ENCODE measurements at regions not wholly inside any gene's neighbourhood (a gene's known extent, or its start where the extent isn't known, plus 50 kb on each side); places are given as distances from the start of the nearest gene placed in this dataset.

GRCh38 chr15:91482799-91483198 lies 370.7 kb upstream of the SLCO3A1 start:
- Histone ChIP-seq H3K27ac (no peak overlapping the region), H3K9me3 (ENCODE audit: low read depth) (no peaks in the 10 kb centered on the region), H3K36me3 (no peaks in the 10 kb centered on the region), H3K27me3 (no peaks in the 10 kb centered on the region), H3K4me1 (ENCODE audit: low read depth) (no peaks in the 10 kb centered on the region), H3K4me3 (no peak overlapping the region)
- TF ChIP-seq, protein P1, sequence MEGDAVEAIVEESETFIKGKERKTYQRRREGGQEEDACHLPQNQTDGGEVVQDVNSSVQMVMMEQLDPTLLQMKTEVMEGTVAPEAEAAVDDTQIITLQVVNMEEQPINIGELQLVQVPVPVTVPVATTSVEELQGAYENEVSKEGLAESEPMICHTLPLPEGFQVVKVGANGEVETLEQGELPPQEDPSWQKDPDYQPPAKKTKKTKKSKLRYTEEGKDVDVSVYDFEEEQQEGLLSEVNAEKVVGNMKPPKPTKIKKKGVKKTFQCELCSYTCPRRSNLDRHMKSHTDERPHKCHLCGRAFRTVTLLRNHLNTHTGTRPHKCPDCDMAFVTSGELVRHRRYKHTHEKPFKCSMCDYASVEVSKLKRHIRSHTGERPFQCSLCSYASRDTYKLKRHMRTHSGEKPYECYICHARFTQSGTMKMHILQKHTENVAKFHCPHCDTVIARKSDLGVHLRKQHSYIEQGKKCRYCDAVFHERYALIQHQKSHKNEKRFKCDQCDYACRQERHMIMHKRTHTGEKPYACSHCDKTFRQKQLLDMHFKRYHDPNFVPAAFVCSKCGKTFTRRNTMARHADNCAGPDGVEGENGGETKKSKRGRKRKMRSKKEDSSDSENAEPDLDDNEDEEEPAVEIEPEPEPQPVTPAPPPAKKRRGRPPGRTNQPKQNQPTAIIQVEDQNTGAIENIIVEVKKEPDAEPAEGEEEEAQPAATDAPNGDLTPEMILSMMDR (IDR thresholded peaks at IDR 0.05; ENCODE audit: low read depth, low read length), result no peak
- DNase-seq (ENCODE audit: low read depth in 1 of 2, low spot score in 1 of 2), result no peak

DNA sequence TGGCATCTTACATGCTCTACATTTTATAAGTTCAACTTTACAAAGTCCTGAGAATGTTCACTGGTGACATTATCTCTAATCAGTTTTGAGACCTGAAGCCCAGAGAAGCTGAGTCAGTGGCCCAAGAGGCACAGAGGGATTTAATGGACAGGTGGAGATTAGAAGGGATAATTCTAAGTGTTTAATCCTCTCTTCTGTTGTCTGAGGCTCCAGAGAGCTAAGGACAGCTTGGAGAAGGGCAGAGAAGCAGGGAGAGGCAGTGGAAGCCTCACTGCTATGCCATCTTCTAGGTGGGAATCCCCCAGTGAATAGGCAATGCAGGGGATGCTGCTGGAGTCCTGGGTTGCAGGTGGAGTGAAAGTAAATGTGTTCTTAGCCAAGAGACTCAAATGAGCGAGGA lies 369.4 kb upstream of the SLCO3A1 start:
- TF ChIP-seq, protein P1 (IDR thresholded peaks at IDR 0.05; ENCODE audit: low read depth, low read length), result no peak
- Histone ChIP-seq H3K9me3 (ENCODE audit: low read depth) (no peaks in the 10 kb centered on the region), H3K27me3 (no peaks in the 10 kb centered on the region), H3K4me1 (ENCODE audit: low read depth) (no peaks in the 10 kb centered on the region), H3K4me3 (no peak overlapping the region), H3K36me3 (no peaks in the 10 kb centered on the region), H3K27ac (no peak overlapping the region)
- no peak for DNase-seq (ENCODE audit: low read depth in 1 of 2, low spot score in 1 of 2)

DNA sequence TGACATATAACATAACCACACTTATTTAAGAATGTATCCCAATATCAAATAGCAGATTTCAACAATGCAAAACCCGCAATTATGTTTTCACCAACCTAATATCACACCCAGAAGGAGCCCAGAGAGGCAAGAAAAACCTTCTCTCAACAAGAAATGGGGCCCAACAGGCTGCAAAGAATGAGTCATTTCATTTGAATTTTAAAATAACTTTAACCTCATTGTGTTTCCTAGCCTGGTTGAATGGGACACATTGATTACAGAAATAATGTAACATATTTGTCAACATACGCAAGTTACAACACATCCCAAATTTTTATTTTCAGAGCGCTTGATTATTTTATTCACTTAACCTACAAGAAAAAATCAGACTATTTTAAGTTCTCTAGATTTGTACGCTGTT lies 365.1 kb upstream of the SLCO3A1 start:
- DNase-seq (ENCODE audit: low read depth in 1 of 2, low spot score in 1 of 2), result no peak
- Histone ChIP-seq H3K27me3 (no peaks in the 10 kb centered on the region), H3K36me3 (no peaks in the 10 kb centered on the region), H3K4me3 (no peak overlapping the region), H3K9me3 (ENCODE audit: low read depth) (no peaks in the 10 kb centered on the region), H3K4me1 (ENCODE audit: low read depth) (no peaks in the 10 kb centered on the region), H3K27ac (no peak overlapping the region)
- TF ChIP-seq, protein P1 (IDR thresholded peaks at IDR 0.05; ENCODE audit: low read depth, low read length), result no peak

DNA sequence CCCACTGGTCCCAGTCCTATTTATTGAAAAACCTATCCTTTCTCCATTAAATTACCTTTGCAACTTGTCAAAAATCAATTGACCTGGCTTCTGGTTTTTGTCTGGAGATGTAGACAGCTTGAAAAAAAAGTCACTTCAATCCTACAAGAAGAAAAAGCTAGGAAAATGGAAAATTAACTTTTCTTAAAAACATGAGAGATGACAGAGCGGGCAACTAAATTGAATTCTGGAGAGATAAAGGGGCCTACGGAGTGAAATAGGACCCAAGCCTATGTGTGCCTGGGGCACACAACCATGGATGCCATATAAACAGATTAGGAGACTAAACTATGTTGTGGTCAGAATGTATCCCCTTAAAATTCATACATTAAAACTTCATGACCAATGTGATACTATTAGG lies 363.3 kb upstream of the SLCO3A1 start:
- Histone ChIP-seq H3K9me3 (ENCODE audit: low read depth) (no peaks in the 10 kb centered on the region), H3K4me3 (no peak overlapping the region), H3K36me3 (no peaks in the 10 kb centered on the region), H3K27me3 (no peaks in the 10 kb centered on the region), H3K27ac (no peak overlapping the region), H3K4me1 (ENCODE audit: low read depth) (no peaks in the 10 kb centered on the region)
- TF ChIP-seq, protein P1 (IDR thresholded peaks at IDR 0.05; ENCODE audit: low read depth, low read length), result no peak
- DNase-seq (ENCODE audit: low read depth in 1 of 2, low spot score in 1 of 2), result no peak

DNA sequence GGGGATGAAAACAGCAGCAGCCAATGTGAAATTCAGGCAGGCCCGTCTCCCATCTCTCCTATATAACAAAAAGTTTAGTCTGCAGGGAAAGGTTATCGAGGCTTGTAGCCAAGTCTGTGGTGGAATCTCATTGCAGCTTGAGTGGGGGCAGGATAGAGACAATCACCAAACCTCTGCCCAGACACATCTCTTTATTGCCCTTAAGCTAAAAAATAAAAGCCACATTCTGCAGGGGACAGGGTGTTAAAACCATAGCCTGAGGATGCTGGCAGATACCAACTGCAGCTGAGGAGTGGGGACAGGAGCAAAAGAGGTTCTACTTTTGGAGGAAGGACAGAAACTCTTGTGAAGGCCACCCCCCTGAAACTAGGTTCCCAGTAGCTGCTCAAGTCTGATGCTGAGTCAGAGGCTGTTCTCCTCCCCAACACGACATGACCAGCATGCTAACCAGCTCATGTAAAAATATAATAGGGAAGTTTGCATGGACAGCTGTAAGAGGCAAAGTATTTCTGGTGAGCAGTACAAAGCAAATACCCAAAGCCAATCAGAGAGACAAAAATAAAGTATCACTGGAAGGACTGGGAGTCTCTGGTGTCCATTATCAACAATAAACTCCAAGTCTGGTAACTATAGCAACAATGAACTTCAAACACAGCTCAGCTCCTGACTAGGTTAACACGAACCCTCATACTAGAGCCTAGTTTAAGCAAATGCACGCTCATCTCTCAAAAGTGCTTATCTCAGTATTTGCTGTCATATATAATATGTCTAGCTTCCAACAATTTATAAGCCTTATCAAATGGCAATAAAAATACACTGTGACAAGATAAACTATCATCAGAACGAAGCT lies 362.2 kb upstream of the SLCO3A1 start:
- Histone ChIP-seq H3K36me3 (no peaks in the 10 kb centered on the region), H3K9me3 (ENCODE audit: low read depth) (no peaks in the 10 kb centered on the region), H3K27ac (no peak overlapping the region), H3K4me1 (ENCODE audit: low read depth) (no peaks in the 10 kb centered on the region), H3K4me3 (no peak overlapping the region), H3K27me3 (no peaks in the 10 kb centered on the region)
- TF ChIP-seq, protein P1 (IDR thresholded peaks at IDR 0.05; ENCODE audit: low read depth, low read length), result no peak
- DNase-seq (ENCODE audit: low read depth in 1 of 2, low spot score in 1 of 2), result no peak

Measured in cardiac muscle cell (in vitro differentiated cells and primary cell).